OCI-LY1 (cell line): ENCODE measurements at regions not wholly inside any gene's neighbourhood (a gene's known extent, or its start where the extent isn't known, plus 50 kb on each side); places are given as distances from the start of the nearest gene placed in this dataset.
"Not testable (repeated sequence)": the region's sequence is repeated elsewhere in the genome, so short reads cannot be mapped to it uniquely, and the experiment has no call there.

ENCODE experiments used
- H2AFZ ChIP-seq: fragments of 200-600 bp; sonication (generic), shearing (Covaris generic); 2 replicates; pipeline ENCODE4 v1.6.0; 2014; ENCODE audit warnings: antibody characterized with exemption, mild to moderate bottlenecking, low read length
- H3F3A ChIP-seq: fragments of 200-600 bp; sonication (generic), shearing (Covaris generic); 2 replicates; pipeline ENCODE4 v1.6.0; 2014; ENCODE audit warnings: mild to moderate bottlenecking, antibody characterized with exemption, low read length, moderate library complexity; ENCODE audit not compliant: insufficient read depth
- H3K27ac ChIP-seq: fragments of 200-600 bp; sonication (generic); 2 replicates; pipeline ENCODE4 v1.5.1; 2014; ENCODE audit warnings: low read length, mixed run types, mild to moderate bottlenecking, low read depth; ENCODE audit not compliant: poor library complexity, severe bottlenecking
- H3K27me3 ChIP-seq: fragments of 200-600 bp; sonication (generic); 2 replicates; pipeline ENCODE4 v1.6.0; 2014; ENCODE audit warnings: antibody characterized with exemption, mild to moderate bottlenecking, low read length, moderate library complexity; ENCODE audit not compliant: insufficient read depth
- H3K36me3 ChIP-seq: fragments of 200-600 bp; sonication (generic); 2 replicates; pipeline ENCODE4 v1.6.1; 2014; ENCODE audit warnings: mild to moderate bottlenecking, antibody characterized with exemption, low read length, moderate library complexity, mixed read lengths; ENCODE audit not compliant: insufficient read depth
- H3K4me1 ChIP-seq: fragments of 200-600 bp; sonication (generic); 2 replicates; pipeline ENCODE4 v1.5.1; 2014; ENCODE audit warnings: mild to moderate bottlenecking, low read length, moderate library complexity; ENCODE audit not compliant: insufficient read depth, severe bottlenecking
- H3K4me2 ChIP-seq: fragments of 200-600 bp; sonication (generic), shearing (Covaris generic); 2 replicates; pipeline ENCODE4 v1.6.1; 2014; ENCODE audit warnings: low read length
- H3K4me3 ChIP-seq: fragments of 200-600 bp; sonication (generic); 2 replicates; pipeline ENCODE4 v1.5.1; 2014; ENCODE audit warnings: low read length, low read depth, mild to moderate bottlenecking, mixed read lengths; ENCODE audit not compliant: poor library complexity, severe bottlenecking
- H3K79me2 ChIP-seq: fragments of 200-600 bp; shearing (Covaris generic); 2 replicates; pipeline ENCODE4 v1.6.1; 2016; ENCODE audit warnings: mixed run types, low read length, mixed read lengths; ENCODE audit not compliant: insufficient read depth
- H3K9ac ChIP-seq: fragments of 200-600 bp; sonication (generic), shearing (Covaris generic); 2 replicates; pipeline ENCODE4 v1.6.1; 2014; ENCODE audit warnings: mild to moderate bottlenecking, low read length, mixed read lengths
- H3K9me2 ChIP-seq: fragments of 200-600 bp; sonication (generic), shearing (Covaris generic); 2 replicates; pipeline ENCODE4 v1.6.1; 2014; ENCODE audit warnings: low read depth, mild to moderate bottlenecking, low read length, mixed read lengths
- H3K9me3 ChIP-seq: fragments of 200-600 bp; shearing (Covaris generic); 2 replicates; pipeline ENCODE4 v1.6.1; 2014; ENCODE audit warnings: low read length, mixed read lengths
- H4K20me1 ChIP-seq: fragments of 200-600 bp; sonication (generic), shearing (Covaris generic); 2 replicates; pipeline ENCODE4 v1.6.0; 2016; ENCODE audit warnings: mild to moderate bottlenecking, low read length; ENCODE audit not compliant: insufficient read depth
- CTCF ChIP-seq: fragments of 200-600 bp; sonication (generic), shearing (Covaris generic); IDR thresholded peaks from 2 replicates; pipeline ENCODE4 v1.5.1; 2017; ENCODE audit warnings: mild to moderate bottlenecking, antibody characterized with exemption, low read length, moderate library complexity, mixed read lengths
- EZH2 ChIP-seq: fragments of 200-600 bp; sonication (generic), shearing (Covaris generic); IDR thresholded peaks from 2 replicates; pipeline ENCODE4 v1.8.0; 2017; ENCODE audit warnings: borderline replicate concordance, mixed run types, mild to moderate bottlenecking, antibody characterized with exemption, low read length, moderate library complexity, mixed read lengths

GRCh38 chr22:22322792-22323191 lies 78.2 kb downstream of the VPREB1 start:
- Histone ChIP-seq H3K4me2 (no peak overlapping the region), H2AFZ (no peak overlapping the region), H3K27me3 (no peaks in the 10 kb centered on the region), H3K4me1 (no peaks in the 10 kb centered on the region), H3K9me2 (no peaks in the 10 kb centered on the region), H4K20me1 (no peaks in the 10 kb centered on the region), H3K4me3 (no peak overlapping the region), H3F3A (no peaks in the 10 kb centered on the region; the same call in 1 of the 2 replicates), H3K36me3 (peaks cover 29% of the 10 kb centered on the region), H3K27ac (no peak overlapping the region), H3K9me3 (no peaks in the 10 kb centered on the region), H3K9ac (no peak overlapping the region), H3K79me2 (no peaks in the 10 kb centered on the region)
- TF ChIP-seq EZH2: no peak
- TF ChIP-seq CTCF: no peak

GRCh38 chr22:22327723-22328122 lies 83.1 kb downstream of the VPREB1 start:
- H3K9ac ChIP-seq: no peak overlapping the region
- H3K79me2 ChIP-seq: no peaks in the 10 kb centered on the region
- H3K4me2 ChIP-seq: no peak overlapping the region
- H4K20me1 ChIP-seq: no peaks in the 10 kb centered on the region
- TF ChIP-seq EZH2 (no peak), CTCF (no peak)
- H3K9me3 ChIP-seq: 0 out of 2 replicates have a peak, but pooled peaks cover 6% of the 10 kb centered on the region
- H3K4me1 ChIP-seq: no peaks in the 10 kb centered on the region
- peaks cover 6% of the 10 kb centered on the region for H3K36me3 ChIP-seq
- H3K4me3 ChIP-seq: no peak overlapping the region
- H3K9me2 ChIP-seq: no peaks in the 10 kb centered on the region
- no peaks in the 10 kb centered on the region for H3F3A ChIP-seq
- no peak overlapping the region for H3K27ac ChIP-seq
- H3K27me3 ChIP-seq: no peaks in the 10 kb centered on the region; the same call in 1 of the 2 replicates
- H2AFZ ChIP-seq: no peak overlapping the region

GRCh38 chr22:22329792-22330191 lies 85.2 kb downstream of the VPREB1 start:
- Histone ChIP-seq H4K20me1 (no peaks in the 10 kb centered on the region), H3K4me2 (no peak overlapping the region), H2AFZ (no peak overlapping the region), H3K36me3 (no peaks in the 10 kb centered on the region; the same call in 1 of the 2 replicates), H3K79me2 (no peaks in the 10 kb centered on the region), H3K9me2 (no peaks in the 10 kb centered on the region), H3F3A (no peaks in the 10 kb centered on the region), H3K27me3 (no peaks in the 10 kb centered on the region; the same call in 1 of the 2 replicates), H3K9me3 (0 out of 2 replicates have a peak, but pooled peaks cover 6% of the 10 kb centered on the region), H3K9ac (no peak overlapping the region), H3K4me3 (no peak overlapping the region), H3K4me1 (no peaks in the 10 kb centered on the region), H3K27ac (no peak overlapping the region)
- TF ChIP-seq EZH2 (no peak), CTCF (no peak)

- H3K9ac ChIP-seq, H3K79me2 ChIP-seq, H2AFZ ChIP-seq, H3K9me2 ChIP-seq, H3F3A ChIP-seq, H3K36me3 ChIP-seq, H3K27ac ChIP-seq, H3K4me1 ChIP-seq, H4K20me1 ChIP-seq, H3K4me2 ChIP-seq, H3K4me3 ChIP-seq, H3K27me3 ChIP-seq: not testable (repeated sequence)
- H3K9me3 ChIP-seq: 0 out of 2 replicates have a peak, but pooled peaks cover 13% of the 10 kb centered on the region
Observed at GRCh38 chr22:22335640-22336039, 91.1 kb downstream of the VPREB1 start.

GRCh38 chr22:22336333-22336732 lies 91.7 kb downstream of the VPREB1 start:
- not testable (repeated sequence) for H3K79me2 ChIP-seq

More at GRCh38 chr22:22336333-22336732, 91.7 kb downstream of the VPREB1 start:
- not testable (repeated sequence) for H4K20me1 ChIP-seq, H3K27ac ChIP-seq, H3F3A ChIP-seq, H3K9me2 ChIP-seq, H3K4me2 ChIP-seq, H3K36me3 ChIP-seq, H3K4me1 ChIP-seq, H3K9ac ChIP-seq, H2AFZ ChIP-seq, H3K27me3 ChIP-seq, H3K4me3 ChIP-seq
- 0 out of 2 replicates have a peak, but pooled peaks cover 13% of the 10 kb centered on the region for H3K9me3 ChIP-seq
